CD4-positive, alpha-beta T cell treated with Interleukin-6 for 4 hours (primary cell): ENCODE measurements at regions not wholly inside any gene's neighbourhood (a gene's known extent, or its start where the extent isn't known, plus 50 kb on each side); places are given as distances from the start of the nearest gene placed in this dataset.
"Not testable (repeated sequence)": the region's sequence is repeated elsewhere in the genome, so short reads cannot be mapped to it uniquely, and the experiment has no call there.

Source experiments
- DNase-seq: peaks from one replicate; pipeline ENCODE4 v3.0.0-alpha.2; 2020; ENCODE audit warnings: mixed read lengths

- no peak for DNase-seq
Measured at GRCh38 chr5:101326766-101327165, 423.7 kb upstream of the ST8SIA4 start.

GRCh38 chr5:101316401-101316800, 413.3 kb upstream of the ST8SIA4 start:
- not testable (repeated sequence) for DNase-seq

- DNase-seq, result no peak
Measured at GRCh38 chr5:101306391-101307137, 403.5 kb upstream of the ST8SIA4 start.

DNA sequence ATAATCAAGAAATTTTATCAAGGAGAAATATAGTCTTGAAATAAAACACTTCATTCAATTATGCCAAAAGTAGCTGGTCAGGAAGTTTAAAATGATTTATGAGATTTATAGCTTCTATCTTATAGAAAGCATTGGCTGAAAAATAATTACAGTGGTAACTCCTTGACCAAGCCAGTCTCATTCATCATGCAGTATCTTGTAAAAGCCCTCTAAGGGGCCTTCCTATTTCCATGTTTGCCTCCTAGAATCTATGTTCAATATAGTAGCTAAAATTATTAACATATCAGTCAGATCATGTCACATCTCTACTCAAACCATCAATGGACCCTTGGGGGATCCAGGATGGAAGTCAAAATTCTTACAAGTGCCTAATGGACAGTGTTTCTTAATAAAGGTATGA, 393.4 kb upstream of the ST8SIA4 start:
- no peak for DNase-seq

GRCh38 chr5:101292199-101292598, 389.1 kb upstream of the ST8SIA4 start:
- DNase-seq, result no peak

DNA sequence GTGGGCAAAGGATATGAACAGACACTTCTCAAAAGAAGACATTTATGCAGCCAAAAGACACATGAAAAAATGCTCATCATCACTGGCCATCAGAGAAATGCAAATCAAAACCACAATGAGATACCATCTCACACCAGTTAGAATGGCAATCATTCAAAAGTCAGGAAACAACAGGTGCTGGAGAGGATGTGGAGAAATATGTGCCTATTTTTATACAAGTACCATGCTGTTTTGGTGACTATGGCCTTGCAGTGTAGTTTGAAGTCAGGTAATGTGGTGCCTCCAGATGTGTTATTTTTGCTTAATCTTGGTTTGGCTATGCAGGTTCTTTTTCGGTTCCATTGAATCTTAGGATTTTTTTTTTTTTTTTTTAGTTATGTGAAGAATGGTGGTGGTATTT, 387.7 kb upstream of the ST8SIA4 start:
- not testable (repeated sequence) for DNase-seq

- DNase-seq, result no peak
Measured at GRCh38 chr5:101288633-101289032, 385.6 kb upstream of the ST8SIA4 start.

GRCh38 chr5:101284736-101285375, 381.8 kb upstream of the ST8SIA4 start:
- DNase-seq, result no peak

- not testable (repeated sequence) for DNase-seq
Measured at GRCh38 chr5:101283938-101284337, 380.9 kb upstream of the ST8SIA4 start.

DNA sequence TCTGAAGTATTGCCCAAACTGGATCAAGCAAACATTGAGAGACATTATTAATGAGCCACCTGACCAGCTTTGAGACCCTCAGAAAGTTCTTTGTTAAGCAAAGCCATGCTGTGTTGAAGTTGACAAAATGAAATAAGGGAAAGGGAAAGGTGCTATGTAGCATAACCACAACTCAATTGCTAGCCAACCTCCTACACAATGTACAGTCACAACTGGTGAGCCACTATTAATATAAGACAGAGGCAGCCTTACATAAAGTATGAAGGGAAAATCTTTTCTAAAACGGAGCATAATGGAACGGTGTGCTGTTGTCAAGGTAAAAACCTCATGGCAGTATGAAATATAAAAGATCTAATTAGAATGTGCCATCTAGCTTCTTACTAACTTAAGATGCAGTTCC, 375.8 kb upstream of the ST8SIA4 start:
- no peak for DNase-seq

GRCh38 chr5:101278011-101278687, 375.1 kb upstream of the ST8SIA4 start:
- no peak for DNase-seq

- DNase-seq, result no peak
Measured at GRCh38 chr5:101271945-101272344, 368.9 kb upstream of the ST8SIA4 start.

GRCh38 chr5:101271416-101271815, 368.3 kb upstream of the ST8SIA4 start:
- no peak for DNase-seq

GRCh38 chr5:101260857-101261256, 357.8 kb upstream of the ST8SIA4 start:
- DNase-seq, result no peak

DNA sequence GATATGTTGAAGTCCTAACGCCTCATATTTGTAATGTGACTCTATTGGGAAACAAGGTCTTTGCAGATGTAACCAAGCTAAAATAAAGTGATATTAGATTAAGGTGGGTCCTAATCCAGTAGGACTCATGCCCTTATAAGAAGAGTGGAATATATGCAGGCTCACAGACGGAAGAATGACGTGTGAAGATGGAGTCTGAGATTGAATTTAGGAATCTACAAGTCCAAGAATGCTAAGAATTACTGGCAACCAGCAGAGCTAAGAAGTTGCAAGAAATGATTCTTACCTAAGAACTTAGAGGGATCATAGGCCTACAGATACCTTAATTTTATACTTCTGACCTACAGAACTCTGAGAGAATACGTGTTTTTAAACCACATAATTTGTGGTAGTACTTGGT, 350.0 kb upstream of the ST8SIA4 start:
- no peak for DNase-seq

- DNase-seq, result no peak
Measured at GRCh38 chr5:101244621-101245020, 341.5 kb upstream of the ST8SIA4 start.

DNA sequence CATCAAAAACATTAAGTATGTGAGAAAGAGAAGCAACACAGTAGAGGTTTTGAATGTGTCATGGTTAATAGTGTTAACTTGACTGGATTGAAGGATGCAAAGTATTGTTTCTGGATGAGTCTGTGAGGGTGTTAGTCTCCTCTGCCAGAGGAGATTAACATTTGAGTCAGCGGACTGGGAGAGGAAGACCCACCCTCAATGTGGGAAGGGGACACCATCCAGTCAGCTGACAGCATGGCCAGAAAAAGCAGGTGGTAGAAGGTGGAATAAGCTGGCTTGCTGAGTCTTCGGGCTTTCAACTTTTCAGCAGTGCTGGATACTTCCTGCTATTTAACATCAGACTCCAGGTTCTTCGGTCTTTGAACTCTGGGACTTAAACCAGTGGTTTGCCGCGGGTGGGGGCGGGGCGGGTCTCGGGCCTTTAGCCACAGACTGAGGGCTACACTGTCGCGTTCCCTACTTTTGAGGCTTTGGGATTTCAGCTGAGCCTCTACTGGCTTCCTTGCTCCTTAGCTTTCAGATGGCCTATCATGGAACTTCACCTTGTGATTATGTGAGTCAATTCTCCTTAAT, 309.9 kb upstream of the ST8SIA4 start:
- no peak for DNase-seq

- DNase-seq, result no peak
Measured at GRCh38 chr5:101206534-101206933, 303.5 kb upstream of the ST8SIA4 start.

GRCh38 chr5:101205065-101205464, 302.0 kb upstream of the ST8SIA4 start:
- DNase-seq, result not testable (repeated sequence)

GRCh38 chr5:101180365-101180764, 277.3 kb upstream of the ST8SIA4 start:
- not testable (repeated sequence) for DNase-seq

DNA sequence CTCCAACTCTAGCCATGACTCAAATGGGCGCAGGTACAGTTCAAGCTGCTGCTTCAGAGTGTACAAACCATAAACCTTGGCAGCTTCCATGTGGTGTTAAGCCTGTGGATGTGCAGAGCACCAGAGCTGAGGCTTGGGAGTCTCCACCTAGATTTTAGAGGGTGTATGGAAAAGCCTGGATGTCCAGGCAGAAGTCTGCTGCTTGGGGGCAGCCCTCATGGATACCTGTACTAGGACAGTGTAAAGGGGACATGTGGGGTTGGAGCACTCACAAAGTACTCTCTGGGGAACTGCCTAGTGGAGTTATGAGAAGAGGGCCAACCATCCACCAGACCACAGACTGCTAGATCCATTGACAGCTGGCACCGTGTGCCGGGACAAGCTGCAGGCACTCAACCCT, 273.5 kb upstream of the ST8SIA4 start:
- DNase-seq, result no peak

- DNase-seq, result no peak
Measured at GRCh38 chr5:101174981-101175380, 271.9 kb upstream of the ST8SIA4 start.

GRCh38 chr5:101163088-101163487, 260.0 kb upstream of the ST8SIA4 start:
- no peak for DNase-seq

GRCh38 chr5:101160002-101160401, 256.9 kb upstream of the ST8SIA4 start:
- DNase-seq, result no peak
